ENCODE measurements at regions not wholly inside any gene's neighbourhood (a gene's known extent, or its start where the extent isn't known, plus 50 kb on each side); places are given as distances from the start of the nearest gene placed in this dataset.
A peak's percentile ranks its signal among the peaks of the same experiment; 100 is the strongest.

DNA sequence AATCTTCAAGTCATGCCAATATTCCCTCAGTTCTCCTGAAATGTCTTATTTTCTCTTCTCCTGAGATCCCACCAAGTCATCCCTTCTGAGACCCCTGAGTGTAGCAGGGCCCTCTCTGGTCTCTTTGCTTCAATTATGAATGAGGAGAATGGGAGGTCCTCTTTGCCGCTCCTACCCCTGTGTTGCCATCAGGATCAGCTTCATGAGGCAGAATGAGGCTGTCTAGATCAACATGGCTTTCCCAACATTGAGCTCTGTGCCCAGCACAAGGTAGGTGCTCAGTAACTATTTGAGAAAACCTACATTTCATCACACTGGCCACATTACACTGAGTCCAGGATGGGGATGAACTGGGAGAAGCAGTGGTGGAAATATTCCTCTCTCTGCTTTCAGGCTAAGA is 107.2 kb downstream of the ZNF280B start (continued):
- TF ChIP-seq TOE1 (IDR thresholded peaks at IDR 0.05; ENCODE audit: borderline replicate concordance) (no peak), TOE1 (CRISPR knock-in tag; IDR thresholded peaks at IDR 0.05; ENCODE audit: borderline replicate concordance, low read depth) (no peak), CREM (IDR thresholded peaks at IDR 0.05; ENCODE audit: low read depth) (no peak), RBM39 (optimal IDR thresholded peaks at IDR 0.05; ENCODE audit: low read depth, low read length) (peak; percentile 49), ZNF23 (CRISPR knock-in tag; IDR thresholded peaks at IDR 0.05) (no peak), NFIX (CRISPR knock-in tag; IDR thresholded peaks at IDR 0.05; ENCODE audit: low read depth) (no peak), ZSCAN32 (CRISPR knock-in tag; IDR thresholded peaks at IDR 0.05) (no peak), CEBPB (tag; IDR thresholded peaks at IDR 0.05) (no peak), L3MBTL2 (IDR thresholded peaks at IDR 0.05) (no peak), JUNB (CRISPR knock-in tag; conservative IDR thresholded peaks at IDR 0.05) (no peak)
- TF ChIP-seq, protein P1, sequence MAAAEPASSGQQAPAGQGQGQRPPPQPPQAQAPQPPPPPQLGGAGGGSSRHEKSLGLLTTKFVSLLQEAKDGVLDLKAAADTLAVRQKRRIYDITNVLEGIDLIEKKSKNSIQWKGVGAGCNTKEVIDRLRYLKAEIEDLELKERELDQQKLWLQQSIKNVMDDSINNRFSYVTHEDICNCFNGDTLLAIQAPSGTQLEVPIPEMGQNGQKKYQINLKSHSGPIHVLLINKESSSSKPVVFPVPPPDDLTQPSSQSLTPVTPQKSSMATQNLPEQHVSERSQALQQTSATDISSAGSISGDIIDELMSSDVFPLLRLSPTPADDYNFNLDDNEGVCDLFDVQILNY (CRISPR knock-in tag; IDR thresholded peaks at IDR 0.05), result no peak
- TF ChIP-seq, protein P2, sequence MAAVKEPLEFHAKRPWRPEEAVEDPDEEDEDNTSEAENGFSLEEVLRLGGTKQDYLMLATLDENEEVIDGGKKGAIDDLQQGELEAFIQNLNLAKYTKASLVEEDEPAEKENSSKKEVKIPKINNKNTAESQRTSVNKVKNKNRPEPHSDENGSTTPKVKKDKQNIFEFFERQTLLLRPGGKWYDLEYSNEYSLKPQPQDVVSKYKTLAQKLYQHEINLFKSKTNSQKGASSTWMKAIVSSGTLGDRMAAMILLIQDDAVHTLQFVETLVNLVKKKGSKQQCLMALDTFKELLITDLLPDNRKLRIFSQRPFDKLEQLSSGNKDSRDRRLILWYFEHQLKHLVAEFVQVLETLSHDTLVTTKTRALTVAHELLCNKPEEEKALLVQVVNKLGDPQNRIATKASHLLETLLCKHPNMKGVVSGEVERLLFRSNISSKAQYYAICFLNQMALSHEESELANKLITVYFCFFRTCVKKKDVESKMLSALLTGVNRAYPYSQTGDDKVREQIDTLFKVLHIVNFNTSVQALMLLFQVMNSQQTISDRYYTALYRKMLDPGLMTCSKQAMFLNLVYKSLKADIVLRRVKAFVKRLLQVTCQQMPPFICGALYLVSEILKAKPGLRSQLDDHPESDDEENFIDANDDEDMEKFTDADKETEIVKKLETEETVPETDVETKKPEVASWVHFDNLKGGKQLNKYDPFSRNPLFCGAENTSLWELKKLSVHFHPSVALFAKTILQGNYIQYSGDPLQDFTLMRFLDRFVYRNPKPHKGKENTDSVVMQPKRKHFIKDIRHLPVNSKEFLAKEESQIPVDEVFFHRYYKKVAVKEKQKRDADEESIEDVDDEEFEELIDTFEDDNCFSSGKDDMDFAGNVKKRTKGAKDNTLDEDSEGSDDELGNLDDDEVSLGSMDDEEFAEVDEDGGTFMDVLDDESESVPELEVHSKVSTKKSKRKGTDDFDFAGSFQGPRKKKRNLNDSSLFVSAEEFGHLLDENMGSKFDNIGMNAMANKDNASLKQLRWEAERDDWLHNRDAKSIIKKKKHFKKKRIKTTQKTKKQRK (IDR thresholded peaks at IDR 0.05; ENCODE audit: borderline replicate concordance, low read depth, low read length), result no peak
- TF ChIP-seq, protein P3, sequence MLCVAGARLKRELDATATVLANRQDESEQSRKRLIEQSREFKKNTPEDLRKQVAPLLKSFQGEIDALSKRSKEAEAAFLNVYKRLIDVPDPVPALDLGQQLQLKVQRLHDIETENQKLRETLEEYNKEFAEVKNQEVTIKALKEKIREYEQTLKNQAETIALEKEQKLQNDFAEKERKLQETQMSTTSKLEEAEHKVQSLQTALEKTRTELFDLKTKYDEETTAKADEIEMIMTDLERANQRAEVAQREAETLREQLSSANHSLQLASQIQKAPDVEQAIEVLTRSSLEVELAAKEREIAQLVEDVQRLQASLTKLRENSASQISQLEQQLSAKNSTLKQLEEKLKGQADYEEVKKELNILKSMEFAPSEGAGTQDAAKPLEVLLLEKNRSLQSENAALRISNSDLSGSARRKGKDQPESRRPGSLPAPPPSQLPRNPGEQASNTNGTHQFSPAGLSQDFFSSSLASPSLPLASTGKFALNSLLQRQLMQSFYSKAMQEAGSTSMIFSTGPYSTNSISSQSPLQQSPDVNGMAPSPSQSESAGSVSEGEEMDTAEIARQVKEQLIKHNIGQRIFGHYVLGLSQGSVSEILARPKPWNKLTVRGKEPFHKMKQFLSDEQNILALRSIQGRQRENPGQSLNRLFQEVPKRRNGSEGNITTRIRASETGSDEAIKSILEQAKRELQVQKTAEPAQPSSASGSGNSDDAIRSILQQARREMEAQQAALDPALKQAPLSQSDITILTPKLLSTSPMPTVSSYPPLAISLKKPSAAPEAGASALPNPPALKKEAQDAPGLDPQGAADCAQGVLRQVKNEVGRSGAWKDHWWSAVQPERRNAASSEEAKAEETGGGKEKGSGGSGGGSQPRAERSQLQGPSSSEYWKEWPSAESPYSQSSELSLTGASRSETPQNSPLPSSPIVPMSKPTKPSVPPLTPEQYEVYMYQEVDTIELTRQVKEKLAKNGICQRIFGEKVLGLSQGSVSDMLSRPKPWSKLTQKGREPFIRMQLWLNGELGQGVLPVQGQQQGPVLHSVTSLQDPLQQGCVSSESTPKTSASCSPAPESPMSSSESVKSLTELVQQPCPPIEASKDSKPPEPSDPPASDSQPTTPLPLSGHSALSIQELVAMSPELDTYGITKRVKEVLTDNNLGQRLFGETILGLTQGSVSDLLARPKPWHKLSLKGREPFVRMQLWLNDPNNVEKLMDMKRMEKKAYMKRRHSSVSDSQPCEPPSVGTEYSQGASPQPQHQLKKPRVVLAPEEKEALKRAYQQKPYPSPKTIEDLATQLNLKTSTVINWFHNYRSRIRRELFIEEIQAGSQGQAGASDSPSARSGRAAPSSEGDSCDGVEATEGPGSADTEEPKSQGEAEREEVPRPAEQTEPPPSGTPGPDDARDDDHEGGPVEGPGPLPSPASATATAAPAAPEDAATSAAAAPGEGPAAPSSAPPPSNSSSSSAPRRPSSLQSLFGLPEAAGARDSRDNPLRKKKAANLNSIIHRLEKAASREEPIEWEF (CRISPR knock-in tag; IDR thresholded peaks at IDR 0.05), result no peak
- TF ChIP-seq, protein P4, sequence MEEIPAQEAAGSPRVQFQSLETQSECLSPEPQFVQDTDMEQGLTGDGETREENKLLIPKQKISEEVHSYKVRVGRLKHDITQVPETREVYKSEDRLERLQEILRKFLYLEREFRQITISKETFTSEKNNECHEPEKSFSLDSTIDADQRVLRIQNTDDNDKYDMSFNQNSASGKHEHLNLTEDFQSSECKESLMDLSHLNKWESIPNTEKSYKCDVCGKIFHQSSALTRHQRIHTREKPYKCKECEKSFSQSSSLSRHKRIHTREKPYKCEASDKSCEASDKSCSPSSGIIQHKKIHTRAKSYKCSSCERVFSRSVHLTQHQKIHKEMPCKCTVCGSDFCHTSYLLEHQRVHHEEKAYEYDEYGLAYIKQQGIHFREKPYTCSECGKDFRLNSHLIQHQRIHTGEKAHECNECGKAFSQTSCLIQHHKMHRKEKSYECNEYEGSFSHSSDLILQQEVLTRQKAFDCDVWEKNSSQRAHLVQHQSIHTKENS (CRISPR knock-in tag; IDR thresholded peaks at IDR 0.05), result no peak
- TF ChIP-seq, protein P5, sequence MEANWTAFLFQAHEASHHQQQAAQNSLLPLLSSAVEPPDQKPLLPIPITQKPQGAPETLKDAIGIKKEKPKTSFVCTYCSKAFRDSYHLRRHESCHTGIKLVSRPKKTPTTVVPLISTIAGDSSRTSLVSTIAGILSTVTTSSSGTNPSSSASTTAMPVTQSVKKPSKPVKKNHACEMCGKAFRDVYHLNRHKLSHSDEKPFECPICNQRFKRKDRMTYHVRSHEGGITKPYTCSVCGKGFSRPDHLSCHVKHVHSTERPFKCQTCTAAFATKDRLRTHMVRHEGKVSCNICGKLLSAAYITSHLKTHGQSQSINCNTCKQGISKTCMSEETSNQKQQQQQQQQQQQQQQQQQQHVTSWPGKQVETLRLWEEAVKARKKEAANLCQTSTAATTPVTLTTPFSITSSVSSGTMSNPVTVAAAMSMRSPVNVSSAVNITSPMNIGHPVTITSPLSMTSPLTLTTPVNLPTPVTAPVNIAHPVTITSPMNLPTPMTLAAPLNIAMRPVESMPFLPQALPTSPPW (CRISPR knock-in tag; IDR thresholded peaks at IDR 0.05), result no peak
- TF ChIP-seq, protein P6, sequence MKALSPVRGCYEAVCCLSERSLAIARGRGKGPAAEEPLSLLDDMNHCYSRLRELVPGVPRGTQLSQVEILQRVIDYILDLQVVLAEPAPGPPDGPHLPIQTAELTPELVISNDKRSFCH (CRISPR knock-in tag; IDR thresholded peaks at IDR 0.05), result no peak
- TF ChIP-seq, protein P6 (tag; IDR thresholded peaks at IDR 0.05), result 0 out of 2 replicates have a peak, but pooled peaks have one; percentile 21
